A549 (cell line): ENCODE measurements at regions not wholly inside any gene's neighbourhood (a gene's known extent, or its start where the extent isn't known, plus 50 kb on each side); places are given as distances from the start of the nearest gene placed in this dataset.

Experiments used
- CEBPB ChIP-seq, 2 experiments: fragments of >200 bp in 1 of 2; sonication (Bioruptor Twin) in 1 of 2; formaldehyde crosslinking in 1 of 2; IDR thresholded peaks; 2 replicates each; pipeline ENCODE4 v1.6.1; 2012 to 2016
- CHD4 ChIP-seq: fragments of 200-600 bp; sonication (generic); IDR thresholded peaks from 2 replicates; pipeline ENCODE4 v1.6.1; 2016; ENCODE audit warnings: antibody characterized with exemption, mild to moderate bottlenecking, borderline replicate concordance
- CTCF ChIP-seq: fragments of >200 bp; sonication (Bioruptor Twin); formaldehyde crosslinking; IDR thresholded peaks from 3 replicates; pipeline ENCODE4 v1.5.1; 2016
- ESRRA ChIP-seq: fragments of 150-350 bp; IDR thresholded peaks from 2 replicates; pipeline ENCODE4 v1.6.1; 2014; ENCODE audit warnings: mild to moderate bottlenecking, low read length, borderline replicate concordance
- KDM1A ChIP-seq: fragments of 200-600 bp; sonication (generic); IDR thresholded peaks from 2 replicates; pipeline ENCODE4 v1.6.1; 2016; ENCODE audit warnings: low read depth, mild to moderate bottlenecking
- MAX ChIP-seq: IDR thresholded peaks from 2 replicates; pipeline ENCODE4 v1.6.1; 2012
- MYC ChIP-seq: IDR thresholded peaks from 2 replicates; pipeline ENCODE4 v1.6.1; 2012; ENCODE audit warnings: mild to moderate bottlenecking, inconsistent platforms, low read length, improper control_type of control experiment, borderline replicate concordance
- PHF8 ChIP-seq: fragments of 200-600 bp; sonication (generic); IDR thresholded peaks from 2 replicates; pipeline ENCODE4 v1.6.1; 2016; ENCODE audit warnings: low read depth, mild to moderate bottlenecking, antibody characterized with exemption, moderate library complexity, borderline replicate concordance
- RAD21 ChIP-seq, 2 experiments: fragments of >200 bp in 1 of 2; sonication (Bioruptor Twin) in 1 of 2; formaldehyde crosslinking in 1 of 2; IDR thresholded peaks in 1 of 2; conservative IDR thresholded peaks in 1 of 2; 2 replicates in 1 of 2; 3 replicates in 1 of 2; pipeline ENCODE4 v1.6.1; 2012 to 2018; ENCODE audit warnings: inconsistent platforms in 1 of 2

DNA sequence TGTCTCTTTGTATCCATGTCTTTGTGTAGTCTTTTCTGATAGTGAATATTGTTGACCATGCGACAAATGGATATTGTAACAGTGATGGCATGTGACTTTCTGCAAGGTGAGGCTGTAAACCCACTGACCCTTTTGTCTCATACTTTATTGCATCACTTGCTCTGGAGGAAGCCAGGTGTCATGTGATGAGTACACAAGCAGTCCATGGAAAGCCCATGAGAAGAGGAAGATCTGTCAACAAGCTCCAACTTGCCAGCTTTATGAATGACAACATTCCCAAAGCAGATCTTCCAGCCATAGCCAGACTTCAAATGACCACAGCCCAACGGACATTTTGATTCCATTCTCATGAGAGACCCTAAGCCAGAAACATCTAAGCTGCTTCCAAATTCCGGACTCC, 450.1 kb upstream of the ACTBL2 start:
- TF ChIP-seq ESRRA = no peak
- TF ChIP-seq CTCF = no peak
- TF ChIP-seq MAX = no peak
- TF ChIP-seq CEBPB (IDR thresholded peaks at IDR 0.05) = no peak
- no peak for TF ChIP-seq KDM1A
- TF ChIP-seq RAD21 (conservative IDR thresholded peaks at IDR 0.05 in 1 of 2, IDR thresholded peaks at IDR 0.05 in 1 of 2) = no peak
- no peak for TF ChIP-seq CHD4
- no peak for TF ChIP-seq MYC
- TF ChIP-seq PHF8 = no peak
